Fibroblast of peridontal ligament (primary cell): ENCODE measurements at regions not wholly inside any gene's neighbourhood (a gene's known extent, or its start where the extent isn't known, plus 50 kb on each side); places are given as distances from the start of the nearest gene placed in this dataset.
A peak's percentile ranks its signal among the peaks of the same experiment; 100 is the strongest.
"Not testable (repeated sequence)": the region's sequence is repeated elsewhere in the genome, so short reads cannot be mapped to it uniquely, and the experiment has no call there.

ENCODE experiments used
- DNase-seq: peaks from one replicate; pipeline ENCODE4 v3.0.0-alpha.2; 2010; ENCODE audit errors: extremely low read depth

DNA sequence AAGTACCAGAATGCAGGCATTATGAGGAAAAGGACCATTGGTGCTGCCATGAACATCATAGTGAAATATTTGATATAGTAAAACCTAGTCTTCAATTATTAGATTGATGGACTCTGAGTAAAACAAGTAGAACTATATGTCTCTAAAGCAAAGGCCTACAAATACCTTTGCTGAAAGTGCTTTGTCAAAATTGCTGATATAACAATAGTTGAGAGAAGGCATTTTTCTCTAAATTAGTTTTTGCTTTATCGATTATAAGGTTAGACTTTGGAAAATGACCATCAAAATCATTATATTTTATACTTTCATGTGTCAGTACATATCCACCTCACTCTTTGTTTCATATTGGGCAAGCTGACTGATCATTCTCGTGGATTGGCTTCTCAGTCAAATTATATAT lies 836.0 kb upstream of the FBXO33 start:
- DNase-seq, result no peak

DNA sequence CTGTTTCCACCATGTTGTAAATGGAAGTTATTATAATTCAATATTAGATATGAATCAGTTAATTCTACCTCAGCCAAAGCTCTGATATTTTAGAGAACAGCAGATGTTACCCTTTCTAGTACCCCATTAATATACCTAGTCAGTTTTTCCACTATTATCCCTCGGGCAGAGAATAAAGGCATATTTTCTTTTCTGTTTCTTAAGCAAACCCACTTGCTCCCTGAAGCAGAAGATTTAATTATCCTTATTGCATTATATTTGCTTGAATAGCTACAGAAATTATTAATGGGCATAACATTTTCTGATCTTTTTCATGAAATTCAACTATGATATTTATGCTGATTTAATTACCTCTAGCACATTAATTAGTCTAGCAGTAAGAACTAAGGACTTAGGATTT lies 832.9 kb upstream of the FBXO33 start:
- DNase-seq, result no peak

DNA sequence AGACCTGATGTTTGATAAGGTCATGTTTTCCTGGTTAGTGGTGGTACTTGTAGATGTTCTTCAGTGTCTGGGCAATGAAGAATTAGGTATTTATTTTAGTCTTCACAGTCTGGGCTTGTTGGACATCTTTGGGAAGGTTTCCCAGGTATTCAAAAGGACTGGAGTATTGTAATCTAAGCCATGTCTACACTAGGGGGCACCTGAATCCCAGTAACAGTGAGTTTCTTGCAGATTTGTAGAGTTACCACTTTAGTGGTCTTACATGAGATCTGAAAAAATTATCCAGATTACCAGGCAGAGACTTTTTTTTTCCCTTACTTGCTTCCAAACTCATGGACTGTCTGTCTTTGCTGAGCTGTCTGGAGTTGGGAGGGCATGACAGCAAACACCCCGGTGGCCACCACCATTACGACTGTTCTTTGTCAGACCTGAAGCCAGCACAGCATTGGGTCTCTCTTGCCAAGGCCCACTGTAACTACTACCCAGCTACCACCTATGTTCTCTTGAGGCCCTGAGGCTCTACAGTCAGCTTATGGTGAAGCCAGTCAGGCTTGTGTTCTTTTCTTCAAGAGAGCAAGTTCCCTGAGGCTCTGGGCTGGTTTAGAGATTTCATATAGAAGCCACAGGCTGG lies 820.7 kb upstream of the FBXO33 start:
- no peak for DNase-seq

DNA sequence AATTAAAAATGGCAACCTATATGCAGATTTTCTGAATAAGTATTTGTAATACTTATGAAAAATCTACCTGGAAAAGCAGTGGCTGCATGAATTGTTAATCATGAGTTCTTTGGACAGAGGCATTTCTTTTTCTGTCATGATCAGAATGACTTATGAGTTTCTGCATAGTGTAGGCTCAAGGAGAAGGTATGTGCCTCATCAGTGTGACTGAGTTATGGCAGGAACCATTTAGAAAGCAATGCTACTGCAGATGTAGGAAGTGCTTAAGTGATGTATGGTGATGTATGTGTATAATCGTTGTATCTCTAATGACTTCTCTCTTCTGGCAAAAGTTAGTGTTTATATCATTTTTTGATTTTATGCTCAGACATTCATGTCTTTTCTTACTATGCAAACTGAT lies 816.4 kb upstream of the FBXO33 start:
- no peak for DNase-seq

DNA sequence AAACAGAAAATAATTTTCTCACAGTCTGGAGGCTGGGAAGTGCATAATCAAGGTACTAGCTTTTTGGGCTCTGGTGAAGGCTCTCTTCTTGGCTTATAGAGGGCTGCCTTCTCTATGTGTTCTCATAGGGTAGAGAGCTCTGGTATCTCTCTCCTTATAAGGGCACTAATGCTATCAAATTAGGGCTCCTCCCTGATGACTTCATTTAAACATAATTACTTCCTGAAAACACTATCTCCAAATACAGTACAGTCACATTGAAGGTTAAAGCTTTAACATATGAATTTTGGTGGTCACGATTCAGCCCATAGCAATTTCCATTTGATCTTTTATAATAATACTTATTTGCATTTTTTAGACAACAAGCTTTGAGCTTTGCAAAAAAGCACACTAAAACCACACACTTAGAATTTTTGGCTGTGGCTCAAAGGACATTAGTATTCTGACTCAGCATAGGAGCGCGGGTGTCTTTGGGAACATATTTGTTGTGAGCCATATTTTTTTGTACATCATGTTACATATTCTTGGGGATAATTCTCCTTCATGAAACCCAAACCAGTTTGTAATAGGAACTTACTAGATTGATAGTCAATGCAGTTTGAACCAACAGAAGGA lies 808.1 kb upstream of the FBXO33 start:
- no peak for DNase-seq

DNA sequence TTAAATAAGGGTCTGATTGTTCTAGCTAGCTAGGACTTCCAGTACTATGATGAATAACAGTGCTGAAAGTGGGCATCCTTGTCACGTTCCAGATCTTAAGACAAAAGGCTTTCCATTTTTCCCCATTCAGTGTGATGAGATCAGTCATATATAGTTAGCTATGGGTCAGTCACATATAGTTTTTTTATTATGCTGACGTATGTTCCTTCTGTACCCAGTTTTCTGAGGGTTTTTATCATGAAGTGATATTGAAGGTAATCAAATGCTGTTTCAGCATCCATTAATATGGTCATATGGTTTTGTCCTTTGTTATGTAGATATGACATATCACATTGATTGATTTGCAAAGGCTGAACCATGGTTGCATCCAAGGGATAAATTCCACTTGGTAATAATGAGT lies 800.1 kb upstream of the FBXO33 start:
- no peak for DNase-seq

DNA sequence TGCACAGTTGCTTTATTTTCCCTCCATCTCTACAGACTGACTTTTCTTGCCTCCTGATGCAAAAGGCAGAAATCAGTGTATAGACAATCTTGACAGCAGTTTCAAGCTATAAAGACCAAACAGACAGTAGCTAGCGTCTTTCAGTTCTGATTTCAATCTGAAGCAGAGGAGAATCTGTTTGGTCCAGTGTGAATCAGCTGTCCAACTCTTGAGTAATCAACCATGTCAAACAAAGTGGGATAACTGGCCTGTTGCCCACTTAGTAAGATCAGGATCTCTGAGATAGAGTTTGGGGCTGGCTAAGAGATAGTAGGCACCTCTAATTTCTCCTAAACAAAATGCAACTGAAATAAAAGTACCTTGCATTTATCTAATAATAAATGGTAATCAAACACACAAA lies 797.4 kb upstream of the FBXO33 start:
- no peak for DNase-seq

DNA sequence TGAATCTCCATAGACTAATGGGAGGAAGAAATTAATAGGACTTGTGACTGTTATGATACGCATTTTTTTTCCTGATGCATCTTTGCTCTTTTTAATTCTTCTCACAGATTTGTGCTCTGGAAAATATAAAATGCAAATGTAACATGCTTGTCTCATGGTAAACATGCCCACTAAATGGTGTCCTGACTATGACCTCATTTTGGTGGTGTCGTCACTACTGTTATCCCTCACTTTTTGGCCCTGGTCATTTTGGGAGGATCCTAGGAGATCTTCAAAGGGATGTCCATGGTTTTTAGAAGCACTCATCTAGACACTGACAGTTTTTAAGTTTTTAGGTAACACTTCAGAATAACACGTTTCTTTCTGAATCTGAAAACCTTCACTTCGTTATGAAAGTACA lies 790.8 kb upstream of the FBXO33 start:
- no peak for DNase-seq

DNA sequence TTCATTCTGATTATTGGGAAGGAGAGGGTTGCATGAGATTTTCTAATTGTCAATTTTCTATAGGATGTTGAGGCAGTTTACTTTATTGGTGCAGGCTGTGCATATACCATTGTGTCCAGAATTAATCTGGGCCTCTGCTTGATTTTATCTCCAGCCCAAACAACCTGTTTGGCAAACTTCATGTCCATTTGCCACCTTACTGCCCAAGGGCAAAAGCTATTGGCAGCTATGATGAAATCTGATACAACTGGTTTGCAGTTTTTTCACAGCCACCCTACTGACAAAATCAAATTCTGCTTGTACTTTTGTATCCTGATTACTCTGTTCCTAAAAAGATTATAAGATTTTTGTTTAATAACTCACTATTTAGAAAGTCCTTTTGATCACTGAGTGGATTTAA lies 789.2 kb upstream of the FBXO33 start:
- DNase-seq, result no peak

DNA sequence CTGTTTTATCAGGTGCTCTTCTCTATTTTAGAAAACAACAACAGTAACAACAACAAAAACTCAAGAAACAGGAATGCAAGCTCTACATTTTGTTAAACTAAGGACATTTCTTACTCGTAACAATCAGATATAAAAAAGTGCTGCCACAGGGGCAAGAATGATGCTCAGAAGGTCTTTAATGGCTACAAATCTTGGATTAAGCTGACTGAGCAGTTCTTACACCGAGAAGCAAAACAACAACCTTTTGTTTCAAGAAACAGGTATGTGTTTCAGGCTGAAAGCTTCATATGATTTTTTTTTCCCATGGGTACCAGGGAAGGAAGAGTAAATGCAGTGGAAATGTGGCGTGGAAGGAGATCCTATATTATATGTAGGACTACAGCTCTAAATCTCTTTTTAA lies 786.8 kb upstream of the FBXO33 start:
- no peak for DNase-seq

DNA sequence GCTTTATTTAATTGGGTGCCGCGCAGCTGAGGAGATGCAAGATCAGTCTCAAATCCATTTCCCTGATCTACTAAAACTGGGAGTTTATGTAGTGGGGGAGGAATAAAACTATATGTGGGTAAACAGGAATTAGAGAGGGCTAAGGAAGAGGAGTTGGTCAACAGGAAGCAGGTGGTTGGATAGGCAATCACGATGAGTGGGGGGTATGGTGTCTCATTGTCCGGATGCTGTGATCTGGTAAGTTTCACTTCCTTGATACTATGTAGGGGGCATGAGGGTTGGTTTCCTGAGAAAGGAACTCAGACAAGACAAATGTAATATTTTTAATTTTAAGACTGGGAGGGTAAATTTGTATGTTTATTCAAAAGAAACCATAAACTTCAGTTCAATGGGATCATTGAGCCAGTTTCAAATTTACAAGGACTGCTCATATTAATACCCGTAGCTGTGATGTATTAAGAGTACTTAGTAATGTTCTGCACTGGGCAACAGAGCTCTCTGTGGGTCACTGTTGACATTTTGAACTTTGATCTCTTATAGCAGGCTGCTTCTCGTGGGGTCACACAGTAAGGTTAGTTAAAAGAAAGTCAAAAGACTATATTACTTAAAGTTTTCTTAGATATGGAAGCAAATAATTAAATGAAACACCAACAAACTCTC lies 786.2 kb upstream of the FBXO33 start:
- no peak for DNase-seq

DNA sequence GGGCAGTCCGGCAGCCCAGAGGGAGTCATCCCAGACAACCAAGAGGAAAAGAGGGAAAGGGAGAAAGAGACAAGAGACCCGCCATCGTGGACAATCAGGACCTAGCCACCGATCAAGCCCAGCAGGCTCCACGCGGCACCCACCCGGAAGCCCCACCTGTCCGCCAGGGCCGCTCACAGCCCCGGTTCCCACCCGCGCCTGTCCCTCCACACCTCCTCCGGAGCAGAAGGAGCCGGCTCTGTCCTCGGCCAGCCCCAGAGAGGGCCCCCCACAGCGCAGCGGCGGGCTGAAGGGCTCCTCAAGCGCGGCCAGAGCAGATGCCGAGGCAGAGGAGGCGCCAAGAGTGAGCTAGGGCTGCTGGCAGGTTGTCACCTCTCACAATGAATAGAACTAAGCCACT lies 784.7 kb upstream of the FBXO33 start:
- no peak for DNase-seq

DNA sequence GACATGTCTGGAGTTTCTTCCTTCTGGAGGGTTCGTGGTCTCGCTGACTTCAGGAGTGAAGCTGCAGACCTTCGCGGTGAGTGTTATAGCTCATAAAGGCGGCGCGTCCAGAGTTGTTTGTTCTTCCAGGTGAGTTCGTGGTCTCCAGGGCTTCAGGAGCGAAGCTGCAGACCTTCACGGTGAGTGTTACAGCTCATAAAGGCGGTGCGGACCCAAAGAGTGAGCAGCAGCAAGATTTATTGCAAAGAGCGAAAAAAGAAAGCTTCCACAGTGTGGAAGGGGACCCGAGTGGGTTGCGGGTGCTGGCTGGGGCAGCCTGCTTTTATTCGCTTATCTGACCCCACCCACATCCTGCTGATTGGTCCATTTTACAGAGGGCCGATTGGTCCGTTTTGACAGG lies 784.2 kb upstream of the FBXO33 start:
- DNase-seq, result not testable (repeated sequence)

DNA sequence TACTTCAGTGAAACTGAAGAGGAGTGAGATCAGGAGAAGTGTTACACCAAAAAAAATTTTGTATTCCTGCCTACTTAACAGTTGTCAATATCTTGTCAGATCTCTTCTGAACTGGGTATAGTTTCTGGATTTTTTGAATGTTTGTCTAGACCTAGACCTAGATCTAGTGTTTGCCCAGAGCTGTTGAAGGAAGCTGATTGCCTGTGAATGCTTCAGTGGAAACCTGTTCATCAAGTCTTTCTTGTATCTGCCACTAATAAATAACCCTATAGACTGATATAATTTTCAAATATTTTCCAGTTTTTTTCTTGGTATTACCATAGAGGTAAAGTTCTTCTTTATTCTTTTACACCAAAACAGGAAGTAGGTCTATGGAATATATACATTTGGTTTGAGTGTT lies 781.5 kb upstream of the FBXO33 start:
- DNase-seq, result no peak

DNA sequence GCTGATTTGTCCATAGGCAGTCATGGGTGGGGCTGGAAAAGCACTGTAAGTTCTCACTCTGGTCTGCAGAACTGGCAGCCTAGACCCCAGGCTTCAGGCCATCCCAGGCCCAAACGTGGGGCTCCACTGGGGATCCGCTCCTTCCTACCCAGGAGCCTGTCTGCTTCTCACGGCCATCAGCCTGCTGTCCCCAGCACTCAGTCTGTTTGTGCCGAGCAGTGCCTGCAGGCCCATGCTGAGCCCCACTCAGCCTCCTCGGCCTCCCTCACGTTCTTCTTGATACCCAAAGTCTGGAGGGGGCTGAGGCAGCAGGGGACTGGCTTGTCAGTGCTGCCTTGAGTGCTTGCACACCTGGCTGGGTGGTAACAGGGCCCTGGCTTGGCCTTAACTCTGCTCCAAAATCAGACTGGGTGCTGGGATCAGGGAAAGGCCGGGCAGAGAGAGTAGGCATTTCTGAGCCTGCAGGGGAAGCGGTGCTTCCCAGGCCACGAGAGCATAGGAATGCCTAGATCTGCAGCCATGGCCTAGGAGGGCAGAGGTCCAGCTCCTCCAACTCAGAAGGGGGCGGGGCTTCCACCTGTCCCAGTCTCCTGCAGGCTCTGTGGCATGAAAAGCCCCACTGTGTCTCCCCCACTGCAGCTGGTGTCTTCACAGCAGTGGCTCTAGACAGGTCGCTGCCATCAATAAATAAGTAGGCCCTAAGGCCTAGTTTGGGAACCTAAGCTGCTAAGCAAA lies 772.4 kb upstream of the FBXO33 start:
- DNase-seq, result no peak

DNA sequence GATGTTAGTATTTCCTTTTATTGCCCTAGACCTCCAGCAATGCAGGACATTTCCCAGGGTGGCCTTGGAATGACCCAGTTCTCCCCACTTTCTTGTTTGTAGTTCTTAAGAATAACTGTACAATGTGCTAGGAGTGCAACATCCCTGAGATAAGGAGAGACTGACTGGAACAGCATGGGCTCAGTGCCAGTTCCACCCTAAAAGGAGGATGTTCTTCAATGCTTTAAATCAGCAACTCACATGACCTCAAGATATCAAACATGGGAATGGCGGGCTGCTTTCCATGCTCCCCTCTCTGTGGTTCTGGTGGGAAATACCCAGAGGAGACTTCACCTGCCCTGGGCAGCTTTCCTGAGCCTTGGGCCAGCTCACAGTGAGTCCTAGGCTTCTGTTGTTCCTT lies 766.9 kb upstream of the FBXO33 start:
- no peak for DNase-seq

DNA sequence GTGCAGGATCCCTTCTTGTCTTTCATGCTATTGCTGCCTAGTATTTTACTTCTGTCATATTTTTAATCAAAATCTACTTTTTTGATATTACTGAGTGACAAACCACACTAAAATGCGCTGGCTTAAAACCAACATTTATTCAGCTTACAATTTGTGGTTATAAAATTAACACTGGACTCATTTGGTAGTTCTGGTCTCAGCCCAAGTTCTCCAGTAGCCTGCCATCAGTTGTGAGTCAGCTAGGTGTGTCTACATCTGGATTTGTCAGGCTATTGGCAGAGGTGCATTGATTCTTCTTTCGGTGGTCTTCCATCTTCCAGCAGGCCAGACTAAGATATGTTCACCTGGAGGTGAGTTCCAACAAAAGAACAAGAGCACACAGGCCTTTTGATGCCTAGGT lies 765.1 kb upstream of the FBXO33 start:
- DNase-seq, result no peak

DNA sequence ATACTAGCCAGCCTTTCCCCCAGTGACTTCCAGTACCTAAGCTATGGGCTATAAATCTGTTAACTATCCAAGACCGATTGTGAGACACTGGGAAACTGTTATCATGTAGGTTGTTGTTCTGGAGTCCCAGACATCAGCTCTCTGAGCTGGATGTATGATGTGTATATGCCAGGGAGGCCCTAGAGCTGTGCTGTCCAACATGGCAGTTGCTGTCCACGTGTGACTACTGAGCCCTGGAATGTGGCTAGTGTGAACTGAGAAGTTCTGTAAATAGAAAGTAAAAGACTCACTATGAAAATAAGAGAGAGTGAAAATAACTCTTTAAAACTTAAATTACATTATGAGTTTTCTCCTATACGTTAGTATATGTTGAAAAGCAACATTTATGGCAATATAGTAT lies 755.8 kb upstream of the FBXO33 start:
- DNase-seq, result peak; percentile 5

DNA sequence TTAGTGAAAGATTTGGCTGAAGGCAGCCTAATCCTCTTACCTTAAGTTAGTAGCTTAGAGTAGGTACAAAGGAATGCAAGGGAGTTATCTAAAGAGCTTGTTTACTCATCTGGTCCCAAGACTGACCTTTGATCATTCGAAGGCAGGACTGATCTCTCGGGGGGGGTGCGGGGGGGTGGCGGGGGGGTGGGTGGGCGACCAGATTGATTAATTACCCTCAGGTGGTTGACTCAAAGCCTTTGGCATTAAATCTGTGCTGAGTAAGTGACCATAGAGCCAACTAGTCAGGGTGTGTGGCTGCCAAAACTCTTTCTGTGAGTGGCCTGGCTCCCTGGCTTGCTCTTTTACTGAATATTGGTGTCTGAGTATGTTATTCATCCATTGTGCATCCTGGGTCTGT lies 731.9 kb upstream of the FBXO33 start:
- DNase-seq, result no peak

DNA sequence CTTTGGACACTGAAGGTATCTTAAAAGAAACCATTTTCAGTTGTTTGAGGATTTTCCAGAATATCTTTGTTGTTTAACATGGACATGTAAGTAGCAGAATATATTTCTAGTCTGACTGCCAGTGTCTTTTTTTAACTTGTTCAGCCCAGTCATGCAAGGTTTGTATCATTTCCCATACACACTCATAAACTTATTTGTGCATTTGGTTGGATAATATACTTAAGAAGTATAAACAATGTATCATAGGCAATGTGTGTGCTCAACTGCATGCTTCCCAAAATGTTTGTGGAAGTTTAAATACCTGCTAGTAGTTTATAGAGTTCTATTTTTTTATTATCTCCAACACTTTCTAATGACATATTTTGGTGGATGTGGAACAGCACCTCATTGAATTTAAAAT lies 707.4 kb upstream of the FBXO33 start:
- no peak for DNase-seq

DNA sequence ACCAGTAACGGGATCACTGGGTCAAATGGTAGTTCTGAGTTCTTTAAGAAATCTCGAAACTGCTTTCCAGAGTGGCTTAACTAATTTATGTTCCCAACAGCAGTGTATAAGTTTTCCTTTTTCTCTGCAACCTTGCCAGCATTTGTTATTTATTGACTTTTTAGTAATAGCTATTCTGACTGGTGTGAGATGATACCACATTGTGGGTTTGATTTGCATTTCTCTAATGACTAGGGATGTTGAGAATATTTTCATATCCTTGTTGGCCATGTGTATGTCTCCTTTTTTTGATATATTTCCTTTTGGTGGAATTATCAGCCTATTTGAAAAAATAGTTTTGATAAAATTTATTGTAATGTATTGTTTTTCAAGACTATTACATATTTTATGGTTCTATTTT lies 701.2 kb upstream of the FBXO33 start:
- DNase-seq, result no peak

DNA sequence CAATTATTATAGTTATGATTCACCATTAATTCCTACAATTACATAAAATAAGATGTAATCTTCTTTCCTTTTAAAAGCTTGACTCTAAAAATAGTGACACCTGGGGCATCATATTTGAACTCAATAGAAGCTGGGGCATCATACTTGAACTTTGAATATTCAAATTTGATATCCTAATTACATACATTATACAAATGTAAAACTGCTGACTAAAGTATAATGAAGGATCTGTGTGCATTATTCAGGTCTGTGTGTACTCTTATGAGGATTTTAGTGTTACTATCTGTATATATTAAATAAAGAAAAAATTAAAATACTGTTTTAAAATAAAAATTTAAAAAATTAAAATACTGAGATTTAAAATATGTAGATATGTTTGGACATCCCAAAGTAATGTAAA lies 696.9 kb upstream of the FBXO33 start:
- no peak for DNase-seq

DNA sequence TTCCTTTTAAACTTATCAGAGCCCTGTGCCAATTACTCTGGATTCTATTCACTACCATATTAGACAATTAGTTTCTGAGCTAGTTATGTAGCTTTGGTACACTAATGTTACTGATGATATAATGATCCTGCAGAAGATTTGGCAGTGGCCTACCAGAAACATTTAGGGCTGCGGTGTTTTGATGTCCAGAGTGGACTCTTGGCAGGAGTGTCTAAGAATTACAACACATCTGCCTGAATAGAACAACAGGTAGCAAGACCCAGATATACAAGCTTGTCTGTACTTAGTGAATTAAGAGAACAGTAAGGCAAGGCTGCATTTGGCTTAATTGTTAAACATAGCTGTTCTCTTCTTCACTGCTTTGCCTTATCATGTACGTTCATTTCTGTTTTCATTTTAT lies 691.6 kb upstream of the FBXO33 start:
- DNase-seq, result no peak
